BLaER1 treated with 17β-estradiol and CSF1 and Interleukin-3, amounts not matched to agents 10 nM and 100 nM (cell line): ENCODE measurements at regions not wholly inside any gene's neighbourhood (a gene's known extent, or its start where the extent isn't known, plus 50 kb on each side); places are given as distances from the start of the nearest gene placed in this dataset.
"Not testable (repeated sequence)": the region's sequence is repeated elsewhere in the genome, so short reads cannot be mapped to it uniquely, and the experiment has no call there.

Experiments
- H3K27ac ChIP-seq, 11 experiments: shearing (Covaris generic); formaldehyde crosslinking; 2 replicates each; pipeline ENCODE4 v1.8.1; 2022
- H3K27me3 ChIP-seq, 11 experiments: shearing (Covaris generic); formaldehyde crosslinking; 2 replicates each; pipeline ENCODE4 v1.8.1; 2022
- H3K36me3 ChIP-seq, 11 experiments: shearing (Covaris generic); formaldehyde crosslinking; 2 replicates each; pipeline ENCODE4 v1.8.1; 2022
- H3K4me1 ChIP-seq, 10 experiments: shearing (Covaris generic); formaldehyde crosslinking; 2 replicates each; pipeline ENCODE4 v1.8.1; 2022
- H3K4me2 ChIP-seq, 11 experiments: shearing (Covaris generic); formaldehyde crosslinking; 2 replicates each; pipeline ENCODE4 v1.8.1; 2022
- H3K4me3 ChIP-seq, 10 experiments: shearing (Covaris generic); formaldehyde crosslinking; 2 replicates each; pipeline ENCODE4 v1.8.1; 2022
- H3K9ac ChIP-seq, 11 experiments: shearing (Covaris generic); formaldehyde crosslinking; 2 replicates each; pipeline ENCODE4 v1.8.1; 2022
- H3K9me3 ChIP-seq, 11 experiments: shearing (Covaris generic); formaldehyde crosslinking; replicated peaks in 1 of 11; 2 replicates each; pipeline ENCODE4 v1.8.1; 2022
- H4K20me1 ChIP-seq, 11 experiments: shearing (Covaris generic); formaldehyde crosslinking; 2 replicates each; pipeline ENCODE4 v1.8.1; 2022
- Cebpa-rat ChIP-seq, 11 experiments: shearing (Covaris generic); IDR thresholded peaks; 2 replicates each; pipeline ENCODE4 v1.8.1; 2022

DNA sequence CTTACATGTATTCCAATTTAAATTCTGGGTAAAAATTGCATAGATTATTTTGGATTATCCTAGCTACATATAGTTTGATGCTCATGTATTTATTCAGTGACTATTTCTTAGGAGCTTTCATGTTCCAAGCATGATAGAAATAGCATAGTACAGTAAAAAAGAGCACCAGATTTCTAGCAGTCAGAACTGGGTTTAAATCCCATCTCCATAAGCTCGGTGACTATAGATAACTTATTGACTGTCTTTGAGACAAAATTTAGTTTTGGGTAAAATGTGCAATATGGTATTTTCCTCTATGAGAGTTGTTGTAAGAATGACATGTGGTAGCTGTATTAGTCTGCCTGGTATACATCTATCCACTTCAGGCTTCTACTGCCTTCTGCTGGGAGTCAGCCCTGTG is 889.6 kb downstream of the DTWD2 start:
- no peaks in the 10 kb centered on the region for H3K27me3 ChIP-seq
- H3K27ac ChIP-seq, result no peak overlapping the region
- H3K9ac ChIP-seq, result no peak overlapping the region
- H3K9me3 ChIP-seq, result no peaks in the 10 kb centered on the region
- no peaks in the 10 kb centered on the region for H3K4me1 ChIP-seq
- H3K36me3 ChIP-seq, result no peaks in the 10 kb centered on the region
- H4K20me1 ChIP-seq, result no peaks in the 10 kb centered on the region
- no peak for TF ChIP-seq Cebpa-rat (IDR thresholded peaks at IDR 0.05)
- H3K4me3 ChIP-seq, result no peak overlapping the region
- no peak overlapping the region for H3K4me2 ChIP-seq

DNA sequence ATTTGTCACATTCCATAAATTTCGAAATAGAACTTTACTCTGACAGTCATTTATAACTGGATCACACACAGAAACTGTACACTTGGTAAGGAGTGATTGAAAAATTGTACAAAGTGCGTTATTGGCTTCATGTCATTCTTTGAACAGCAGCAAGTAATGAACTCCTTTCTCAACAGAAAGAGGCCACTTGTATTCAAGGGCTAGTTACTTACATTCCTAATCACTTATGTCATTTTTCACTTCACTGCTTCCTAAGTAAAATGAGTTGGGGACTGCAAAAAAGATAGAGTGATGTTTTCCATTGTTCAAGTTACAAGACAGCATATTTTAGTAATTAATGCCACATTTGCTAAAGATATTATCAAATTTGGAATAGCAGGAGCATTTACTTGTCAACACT is 893.2 kb downstream of the DTWD2 start:
- Histone ChIP-seq H4K20me1 (no peaks in the 10 kb centered on the region), H3K9me3 (peaks cover 0 to 8% (median 0%) of the 10 kb centered on the region in 11 experiments; a peak in 2 of 22 replicates), H3K27me3 (no peaks in the 10 kb centered on the region), H3K4me2 (no peak overlapping the region), H3K9ac (no peak overlapping the region), H3K27ac (no peak overlapping the region), H3K4me1 (no peaks in the 10 kb centered on the region), H3K4me3 (no peak overlapping the region), H3K36me3 (no peaks in the 10 kb centered on the region)
- TF ChIP-seq Cebpa-rat (IDR thresholded peaks at IDR 0.05), result no peak

DNA sequence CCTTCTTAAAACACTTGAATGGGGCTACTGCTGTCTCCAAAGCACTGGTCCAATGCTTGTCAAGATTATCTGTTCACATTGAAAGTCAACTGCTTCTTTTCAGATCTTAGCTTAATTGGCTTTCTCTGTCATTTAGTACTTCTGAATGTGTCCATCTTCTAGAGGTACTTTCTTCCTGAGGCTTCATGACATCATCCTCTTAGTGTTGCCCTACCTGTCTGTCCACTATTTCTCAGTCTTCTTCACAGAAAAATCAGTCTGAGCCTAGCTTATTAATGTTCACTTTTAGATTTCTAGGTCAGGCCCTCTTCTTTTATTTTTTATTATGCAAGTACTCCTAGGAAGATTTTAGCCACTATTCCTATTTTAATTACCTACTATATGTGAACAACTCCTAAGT is 899.9 kb downstream of the DTWD2 start:
- H3K36me3 ChIP-seq, result no peaks in the 10 kb centered on the region
- TF ChIP-seq Cebpa-rat (IDR thresholded peaks at IDR 0.05), result no peak
- H3K9me3 ChIP-seq, result peaks cover 0 to 8% (median 0%) of the 10 kb centered on the region in 11 experiments; a peak in 2 of 22 replicates
- no peaks in the 10 kb centered on the region for H3K4me1 ChIP-seq
- H3K9ac ChIP-seq, result no peak overlapping the region
- H3K4me2 ChIP-seq, result no peak overlapping the region
- no peak overlapping the region for H3K27ac ChIP-seq
- H4K20me1 ChIP-seq, result no peaks in the 10 kb centered on the region
- no peak overlapping the region for H3K4me3 ChIP-seq
- H3K27me3 ChIP-seq, result no peaks in the 10 kb centered on the region

DNA sequence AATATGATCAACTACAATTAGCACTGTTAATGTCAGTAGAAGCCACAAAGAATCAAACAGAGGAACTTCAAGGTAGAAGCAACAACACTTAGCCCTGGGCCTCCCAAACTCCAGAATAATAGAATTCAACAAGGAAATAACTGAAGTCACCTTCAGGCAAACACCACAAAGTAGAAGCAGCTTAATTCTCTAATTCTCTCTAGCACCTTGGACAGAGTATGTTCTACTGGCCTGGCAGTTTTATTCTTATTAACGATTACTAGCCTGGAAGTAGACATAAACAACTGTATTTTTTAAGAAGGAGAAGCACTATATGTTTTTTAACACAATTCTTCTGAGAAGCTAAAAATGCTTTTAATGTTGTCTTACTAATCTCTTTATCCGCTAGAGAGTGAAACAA is 911.9 kb downstream of the DTWD2 start:
- no peak overlapping the region for H3K4me3 ChIP-seq
- no peak for TF ChIP-seq Cebpa-rat (IDR thresholded peaks at IDR 0.05)
- no peak overlapping the region for H3K9ac ChIP-seq
- H3K4me2 ChIP-seq, result no peak overlapping the region
- H3K27ac ChIP-seq, result no peak overlapping the region
- H3K9me3 ChIP-seq, result peaks cover 9 to 25% (median 12%) of the 10 kb centered on the region in 11 experiments
- H3K27me3 ChIP-seq, result no peaks in the 10 kb centered on the region
- no peaks in the 10 kb centered on the region for H3K36me3 ChIP-seq
- H4K20me1 ChIP-seq, result no peaks in the 10 kb centered on the region
- H3K4me1 ChIP-seq, result no peaks in the 10 kb centered on the region

DNA sequence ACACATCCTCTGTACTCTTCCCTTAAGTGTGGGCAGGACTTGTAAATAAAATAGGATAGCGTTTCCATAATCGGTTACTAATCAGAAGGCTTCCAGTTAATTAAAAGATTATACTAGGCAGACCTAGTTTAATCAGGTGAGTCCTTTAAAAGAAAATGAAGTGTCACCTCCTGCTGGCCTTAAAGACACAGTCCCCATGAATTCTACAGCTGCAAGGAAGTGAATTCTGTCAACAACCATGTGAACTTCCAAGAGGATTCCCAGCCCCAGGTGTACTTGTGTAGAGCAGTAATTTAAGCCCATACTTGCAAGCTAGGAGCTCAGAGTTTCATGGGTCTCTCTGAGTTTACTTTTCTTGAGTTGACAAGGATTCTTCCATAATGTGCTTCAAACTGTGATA is 918.3 kb downstream of the DTWD2 start:
- no peak overlapping the region for H3K4me3 ChIP-seq
- no peak overlapping the region for H3K4me2 ChIP-seq
- no peaks in the 10 kb centered on the region for H3K9me3 ChIP-seq
- H4K20me1 ChIP-seq, result no peaks in the 10 kb centered on the region
- H3K36me3 ChIP-seq, result no peaks in the 10 kb centered on the region
- TF ChIP-seq Cebpa-rat (IDR thresholded peaks at IDR 0.05), result no peak
- H3K9ac ChIP-seq, result no peak overlapping the region
- H3K27ac ChIP-seq, result no peak overlapping the region
- no peaks in the 10 kb centered on the region for H3K27me3 ChIP-seq
- H3K4me1 ChIP-seq, result no peaks in the 10 kb centered on the region

DNA sequence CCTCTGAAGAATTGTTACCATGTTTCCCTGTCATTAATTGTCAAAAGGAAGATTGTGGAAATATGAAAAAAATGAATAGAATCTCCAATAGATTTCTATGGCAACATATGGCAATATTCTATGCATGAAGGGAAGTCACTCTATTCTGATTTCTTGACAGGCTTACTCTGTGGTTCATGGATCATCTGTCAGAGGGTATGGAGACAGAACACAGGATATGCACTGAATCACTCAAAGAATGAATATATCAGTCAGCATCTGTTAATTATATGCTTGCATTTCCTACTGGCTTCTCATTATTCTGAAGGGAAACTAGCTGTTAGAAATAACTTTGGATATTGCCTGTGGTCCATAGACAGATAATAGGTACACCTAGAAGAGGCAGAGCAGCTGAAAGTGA is 918.9 kb downstream of the DTWD2 start:
- H3K27me3 ChIP-seq, result no peaks in the 10 kb centered on the region
- no peak overlapping the region for H3K9ac ChIP-seq
- H4K20me1 ChIP-seq, result no peaks in the 10 kb centered on the region
- no peak for TF ChIP-seq Cebpa-rat (IDR thresholded peaks at IDR 0.05)
- H3K9me3 ChIP-seq, result no peaks in the 10 kb centered on the region
- no peak overlapping the region for H3K27ac ChIP-seq
- H3K4me2 ChIP-seq, result no peak overlapping the region
- no peaks in the 10 kb centered on the region for H3K36me3 ChIP-seq
- no peaks in the 10 kb centered on the region for H3K4me1 ChIP-seq
- no peak overlapping the region for H3K4me3 ChIP-seq

DNA sequence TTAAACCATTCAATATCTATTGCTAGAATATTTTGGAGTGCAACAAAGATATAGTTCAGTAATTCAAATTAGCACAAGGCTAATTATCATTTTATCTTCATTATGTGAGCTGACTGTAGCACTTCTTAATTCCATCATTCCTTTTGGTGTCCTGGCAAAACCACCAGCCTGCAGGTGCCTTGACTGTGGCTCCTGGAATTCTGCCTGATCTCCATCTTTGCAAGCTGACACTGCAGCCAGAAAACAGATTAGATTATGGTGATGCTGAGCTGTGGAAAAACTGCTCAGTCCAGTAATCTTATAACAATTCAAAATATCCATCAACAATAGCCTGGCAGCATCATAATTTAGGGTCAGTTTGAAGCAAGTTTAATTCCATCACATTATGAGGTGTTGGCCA is 919.5 kb downstream of the DTWD2 start:
- no peak overlapping the region for H3K4me3 ChIP-seq
- no peaks in the 10 kb centered on the region for H4K20me1 ChIP-seq
- no peaks in the 10 kb centered on the region for H3K9me3 ChIP-seq
- TF ChIP-seq Cebpa-rat (IDR thresholded peaks at IDR 0.05), result no peak
- no peaks in the 10 kb centered on the region for H3K4me1 ChIP-seq
- H3K36me3 ChIP-seq, result no peaks in the 10 kb centered on the region
- no peaks in the 10 kb centered on the region for H3K27me3 ChIP-seq
- no peak overlapping the region for H3K9ac ChIP-seq
- H3K4me2 ChIP-seq, result no peak overlapping the region
- H3K27ac ChIP-seq, result no peak overlapping the region

DNA sequence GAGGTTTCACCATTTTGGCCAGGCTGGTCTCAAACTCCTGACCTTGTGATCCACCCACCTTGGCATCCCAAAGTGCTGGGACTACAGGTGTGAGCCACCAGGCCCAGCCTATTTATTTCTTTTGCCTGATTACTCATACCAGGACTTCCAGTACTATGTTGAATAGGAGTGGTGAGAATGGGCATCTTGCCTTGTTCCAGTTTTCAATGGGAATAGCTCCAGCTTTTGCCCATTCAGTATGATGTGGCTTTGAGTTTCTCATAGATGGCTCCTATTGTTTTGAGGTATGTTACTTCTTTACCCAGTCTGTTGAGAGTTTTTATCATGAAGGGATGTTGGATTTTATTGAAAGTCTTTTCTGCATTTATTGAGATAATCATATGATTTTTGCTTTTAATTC is 924.5 kb downstream of the DTWD2 start:
- H3K4me1 ChIP-seq, H3K36me3 ChIP-seq, H4K20me1 ChIP-seq, H3K27ac ChIP-seq, H3K9me3 ChIP-seq, H3K4me2 ChIP-seq, H3K27me3 ChIP-seq, H3K4me3 ChIP-seq, H3K9ac ChIP-seq: not testable (repeated sequence)

DNA sequence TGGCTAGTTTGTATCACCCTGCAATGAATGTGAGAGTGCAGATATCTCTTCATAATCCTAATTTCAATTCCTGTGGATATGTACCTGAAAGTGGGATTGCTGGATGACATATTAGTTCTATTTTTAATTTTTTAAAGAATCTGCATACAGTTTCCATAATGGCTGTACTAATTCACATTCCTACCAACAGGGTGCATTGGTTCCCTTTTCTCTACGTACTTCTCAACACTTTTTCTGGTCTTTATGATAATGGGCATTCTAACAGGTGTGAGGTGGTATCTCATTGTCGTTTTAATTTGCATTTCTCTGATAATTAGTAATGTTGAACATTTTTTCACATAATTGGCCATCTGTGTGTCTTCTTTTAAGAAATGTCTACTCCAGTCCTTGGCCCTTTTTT is 927.5 kb downstream of the DTWD2 start:
- Histone ChIP-seq H4K20me1 (no peaks in the 10 kb centered on the region), H3K9ac (no peak overlapping the region), H3K36me3 (no peaks in the 10 kb centered on the region), H3K27ac (no peak overlapping the region), H3K4me1 (no peaks in the 10 kb centered on the region), H3K4me3 (no peak overlapping the region), H3K9me3 (no peaks in the 10 kb centered on the region), H3K27me3 (no peaks in the 10 kb centered on the region), H3K4me2 (no peak overlapping the region)
- no peak for TF ChIP-seq Cebpa-rat (IDR thresholded peaks at IDR 0.05)

DNA sequence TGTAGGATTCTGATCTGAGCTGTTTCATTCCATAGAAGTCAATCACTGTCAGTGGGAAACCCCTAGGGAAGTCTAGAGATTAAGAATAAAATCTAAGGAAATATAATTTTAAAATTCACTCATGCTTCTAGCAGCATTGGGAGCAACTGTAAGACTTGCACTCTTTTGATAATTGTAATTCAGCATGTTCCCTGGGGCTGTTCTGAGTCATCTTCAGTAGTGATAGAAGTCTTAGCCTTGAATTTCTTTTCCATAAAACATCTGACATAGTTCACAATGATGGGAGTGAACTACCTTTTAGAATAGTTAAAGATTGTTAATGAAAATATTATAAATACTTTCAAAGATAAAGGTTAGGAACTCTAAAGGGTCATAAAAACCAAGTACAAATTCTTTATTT is 935.8 kb downstream of the DTWD2 start:
- TF ChIP-seq Cebpa-rat (IDR thresholded peaks at IDR 0.05), result no peak
- Histone ChIP-seq H3K27ac (no peak overlapping the region), H3K4me2 (no peak overlapping the region), H3K9ac (no peak overlapping the region), H3K27me3 (no peaks in the 10 kb centered on the region), H3K4me1 (no peaks in the 10 kb centered on the region), H3K36me3 (no peaks in the 10 kb centered on the region), H3K4me3 (no peak overlapping the region), H4K20me1 (no peaks in the 10 kb centered on the region), H3K9me3 (peaks cover 0 to 4% (median 0%) of the 10 kb centered on the region in 11 experiments; a peak in 2 of 22 replicates)

DNA sequence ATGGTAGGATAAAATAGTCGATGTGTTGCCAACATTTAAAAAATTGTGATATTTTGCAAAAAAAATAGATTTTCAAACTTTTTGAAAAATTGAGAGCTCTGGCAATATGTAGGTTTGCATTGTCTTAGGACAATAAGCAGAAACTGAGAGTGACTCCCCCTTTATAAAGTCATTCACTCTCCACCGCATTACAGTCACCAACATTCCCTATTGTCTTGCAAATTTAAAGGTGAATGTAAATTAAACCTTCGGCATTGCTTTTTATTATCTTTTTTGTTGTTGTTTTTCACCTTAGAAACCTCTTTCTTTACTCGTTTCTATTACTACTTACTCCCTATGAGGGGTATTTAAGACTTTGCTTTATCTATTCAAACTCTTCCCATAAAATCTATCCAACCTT is 944.2 kb downstream of the DTWD2 start:
- no peak for TF ChIP-seq Cebpa-rat (IDR thresholded peaks at IDR 0.05)
- Histone ChIP-seq H4K20me1 (no peaks in the 10 kb centered on the region), H3K4me1 (no peaks in the 10 kb centered on the region), H3K27ac (no peak overlapping the region), H3K4me3 (no peak overlapping the region), H3K36me3 (no peaks in the 10 kb centered on the region), H3K27me3 (no peaks in the 10 kb centered on the region), H3K9me3 (no peaks in the 10 kb centered on the region), H3K9ac (no peak overlapping the region), H3K4me2 (no peak overlapping the region)
